HCT116 (cell line): ENCODE measurements at regions not wholly inside any gene's neighbourhood (a gene's known extent, or its start where the extent isn't known, plus 50 kb on each side); places are given as distances from the start of the nearest gene placed in this dataset.

Experiments used
- ATAC-seq: fragments of 200-7000 bp; cut with Tn5 transposase; 2 replicates; pipeline ENCODE4 v1.9.1; 2020; ENCODE audit warnings: mild to moderate bottlenecking, moderate library complexity
- BruUV-seq: library from RNA; stranded (reverse); fragments of 400-500 nt; replicated peaks from 2 replicates; lab custom pipeline; 2021; lab: Mats Ljungman, UMichigan
- CTCF ChIA-PET: fragments of 300-600 bp; sonication (Branson Sonifier 250); formaldehyde crosslinking; loops from one replicate; lab custom pipeline; 2021; ENCODE audit warnings: antibody characterized with exemption; lab: Charles Lee
- POLR2A ChIA-PET: fragments of 300-600, 350-600 bp; sonication (Branson Sonifier 250); formaldehyde crosslinking; loops from one replicate; lab custom pipeline; 2021; ENCODE audit warnings: antibody characterized with exemption; lab: Charles Lee
- RAD21 ChIA-PET, 2 experiments: fragments of 300-600 bp; sonication (Branson Sonifier 250); formaldehyde crosslinking; loops; one replicate each; lab custom pipeline; 2023; ENCODE audit warnings: low total read pairs in 2 of 2; ENCODE audit not compliant: uncharacterized antibody in 2 of 2, unreplicated experiment in 2 of 2, low non-redundant PET in 1 of 2; lab: Charles Lee
- DNase-seq: peaks from one replicate; pipeline ENCODE4 v3.0.0-alpha.2; 2010; ENCODE audit warnings: low read depth, low spot score
- H2AFZ ChIP-seq: fragments of 200-600 bp; shearing (Covaris generic), sonication (generic); 2 replicates; pipeline ENCODE4 v1.6.1; 2017; ENCODE audit warnings: low read depth, mixed run types, mixed read lengths, antibody characterized with exemption, low read length; ENCODE audit not compliant: poor library complexity, severe bottlenecking
- H3K27ac ChIP-seq: 2 replicates; pipeline ENCODE4 v1.5.1; 2012; ENCODE audit warnings: low read depth, low read length
- H3K27me3 ChIP-seq: fragments of 200-600 bp; sonication (generic); 2 replicates; pipeline ENCODE4 v1.6.1; 2016; ENCODE audit warnings: mixed run types, low read length, mixed read lengths; ENCODE audit not compliant: insufficient read depth
- H3K36me3 ChIP-seq, 2 experiments: fragments of 200-500 bp in 1 of 2; fragments of 200-600 bp in 1 of 2; sonication (Bioruptor generic) in 1 of 2; sonication (generic) in 1 of 2; 2 replicates each; pipeline versions ENCODE4 v1.5.1 to v1.6.1; 2014 to 2016; ENCODE audit warnings: low read length in 2 of 2, inconsistent platforms in 1 of 2, mixed read lengths in 1 of 2, mixed run types in 1 of 2; ENCODE audit not compliant: insufficient read depth in 2 of 2, control insufficient read depth in 1 of 2
- H3K4me1 ChIP-seq, 2 experiments: fragments of 200-600 bp in 1 of 2; sonication (generic) in 1 of 2; 2 replicates each; pipeline versions ENCODE4 v1.5.1 to v1.6.1; 2012 to 2017; ENCODE audit warnings: low read length in 2 of 2, inconsistent platforms in 1 of 2, mild to moderate bottlenecking in 1 of 2, mixed read lengths in 1 of 2, mixed run types in 1 of 2, moderate library complexity in 1 of 2; ENCODE audit not compliant: insufficient read depth in 2 of 2, control insufficient read depth in 1 of 2
- H3K4me2 ChIP-seq: fragments of 200-600 bp; sonication (generic); 2 replicates; pipeline ENCODE4 v1.6.1; 2017; ENCODE audit warnings: mixed run types, low read length, mixed read lengths
- H3K4me3 ChIP-seq, 2 experiments: fragments of 200-600 bp in 1 of 2; sonication (generic) in 1 of 2; replicated peaks in 1 of 2; 2 replicates each; pipeline ENCODE4 v1.5.1; 2011 to 2016; ENCODE audit warnings: low read length in 2 of 2, control low read depth in 1 of 2, low read depth in 1 of 2, mild to moderate bottlenecking in 1 of 2, mixed read lengths in 1 of 2, mixed run types in 1 of 2
- H3K79me2 ChIP-seq: fragments of 200-600 bp; sonication (generic); 2 replicates; pipeline ENCODE4 v1.6.1; 2017; ENCODE audit warnings: mild to moderate bottlenecking, mixed run types, low read length, moderate library complexity, mixed read lengths; ENCODE audit not compliant: insufficient read depth
- H3K9ac ChIP-seq: fragments of 200-600 bp; sonication (generic); 2 replicates; pipeline ENCODE4 v1.6.1; 2016; ENCODE audit warnings: low read length, mixed read lengths
- H3K9me2 ChIP-seq: fragments of 200-600 bp; sonication (generic), shearing (Covaris generic); 2 replicates; pipeline ENCODE4 v1.6.1; 2017; ENCODE audit warnings: mixed run types, mild to moderate bottlenecking, moderate library complexity; ENCODE audit not compliant: insufficient read depth
- H3K9me3 ChIP-seq, 2 experiments: fragments of 200-500 bp in 1 of 2; fragments of 200-600 bp in 1 of 2; sonication (Bioruptor generic) in 1 of 2; sonication (generic) in 1 of 2; 2 replicates each; pipeline ENCODE4 v1.6.1; 2014 to 2017; ENCODE audit warnings: low read length in 2 of 2, mixed read lengths in 2 of 2, inconsistent platforms in 1 of 2, low read depth in 1 of 2, mild to moderate bottlenecking in 1 of 2, mixed run types in 1 of 2, moderate library complexity in 1 of 2; ENCODE audit not compliant: control insufficient read depth in 1 of 2, insufficient read depth in 1 of 2
- H4K20me1 ChIP-seq: fragments of 200-600 bp; sonication (generic), shearing (Covaris generic); 2 replicates; pipeline ENCODE4 v1.6.1; 2017; ENCODE audit warnings: mixed run types, mild to moderate bottlenecking, moderate library complexity; ENCODE audit not compliant: insufficient read depth
- CEBPB ChIP-seq: IDR thresholded peaks from 2 replicates; pipeline ENCODE4 v1.6.1; 2012; ENCODE audit warnings: low read depth
- CTCF ChIP-seq, 3 experiments: fragments of 200-600 bp in 1 of 3; sonication (generic) in 1 of 3; IDR thresholded peaks in 2 of 3; conservative IDR thresholded peaks in 1 of 3; 2 replicates each; pipeline ENCODE4 v1.5.1; 2012 to 2017; ENCODE audit warnings: low read depth in 2 of 3, low read length in 2 of 3, antibody characterized with exemption in 1 of 3, borderline replicate concordance in 1 of 3, control low read depth in 1 of 3, mild to moderate bottlenecking in 1 of 3, mixed read lengths in 1 of 3, mixed run types in 1 of 3, moderate library complexity in 1 of 3; ENCODE audit not compliant: insufficient read depth in 1 of 3
- EGR1 ChIP-seq: IDR thresholded peaks from 2 replicates; pipeline ENCODE4 v1.6.1; 2012; ENCODE audit warnings: low read depth
- ELF1 ChIP-seq: IDR thresholded peaks from 2 replicates; pipeline ENCODE4 v1.6.1; 2012; ENCODE audit warnings: low read depth, borderline replicate concordance
- EZH2 ChIP-seq: fragments of 200-600 bp; sonication (generic); IDR thresholded peaks from 2 replicates; pipeline ENCODE4 v1.6.1; 2017; ENCODE audit warnings: antibody characterized with exemption, mixed run types
- FOSL1 ChIP-seq: IDR thresholded peaks from 2 replicates; pipeline ENCODE4 v1.6.1; 2012; ENCODE audit warnings: low read depth
- MAX ChIP-seq: IDR thresholded peaks from 2 replicates; pipeline ENCODE4 v1.6.1; 2012
- POLR2AphosphoS5 ChIP-seq: IDR thresholded peaks from 2 replicates; pipeline ENCODE4 v1.6.1; 2011; ENCODE audit warnings: mild to moderate bottlenecking, low read depth, low read length, moderate library complexity
- REST ChIP-seq: IDR thresholded peaks from 2 replicates; pipeline ENCODE4 v1.6.1; 2012; ENCODE audit warnings: low read depth
- SIN3A ChIP-seq: IDR thresholded peaks from 2 replicates; pipeline ENCODE4 v1.6.1; 2012; ENCODE audit warnings: low read depth
- SP1 ChIP-seq: IDR thresholded peaks from 2 replicates; pipeline ENCODE4 v1.6.1; 2012; ENCODE audit warnings: low read depth
- SRF ChIP-seq: IDR thresholded peaks from 2 replicates; pipeline ENCODE4 v1.6.1; 2012; ENCODE audit warnings: low read depth
- TCF7L2 ChIP-seq: IDR thresholded peaks from 2 replicates; pipeline ENCODE4 v1.7.0; 2011; ENCODE audit warnings: borderline replicate concordance, inconsistent platforms; ENCODE audit not compliant: insufficient read depth, insufficient read length; ENCODE audit errors: extremely low read depth
- YY1 ChIP-seq: IDR thresholded peaks from 2 replicates; pipeline ENCODE4 v1.6.1; 2011; ENCODE audit warnings: low read length, low read depth, moderate library complexity, mild to moderate bottlenecking; ENCODE audit not compliant: insufficient replicate concordance; ENCODE audit errors: extremely low read depth
- ZFX ChIP-seq: fragments of 450-650 bp; IDR thresholded peaks from 2 replicates; pipeline ENCODE4 v1.6.1; 2017
- intact Hi-C: fragments of 100-400 bp; cut with micrococcal nuclease; formaldehyde crosslinking; loops from 2 replicates; pipeline ENCODE4 v1.10.0; 2022
- TF ChIP-seq, protein P1 (sequence below): IDR thresholded peaks from 2 replicates; pipeline ENCODE4 v1.6.1; 2012
- TF ChIP-seq, protein P2 (sequence below): IDR thresholded peaks from 2 replicates; pipeline ENCODE4 v1.6.1; 2011; ENCODE audit warnings: mild to moderate bottlenecking, low read length, moderate library complexity; ENCODE audit not compliant: insufficient replicate concordance; ENCODE audit errors: extremely low read depth

GRCh38 chr21:28751176-28751575, 241.5 kb downstream of the LTN1 start:
- H3K36me3 ChIP-seq = no peaks in the 10 kb centered on the region

More at GRCh38 chr21:28751176-28751575, 241.5 kb downstream of the LTN1 start:
- no peak for TF ChIP-seq FOSL1
- TF ChIP-seq ZFX = no peak
- TF ChIP-seq REST = no peak
- no peak for TF ChIP-seq POLR2AphosphoS5
- TF ChIP-seq SIN3A = no peak
- TF ChIP-seq ELF1 = no peak
- no peak for TF ChIP-seq TCF7L2
- TF ChIP-seq CEBPB = no peak
- TF ChIP-seq EGR1 = no peak
- TF ChIP-seq, protein P1, sequence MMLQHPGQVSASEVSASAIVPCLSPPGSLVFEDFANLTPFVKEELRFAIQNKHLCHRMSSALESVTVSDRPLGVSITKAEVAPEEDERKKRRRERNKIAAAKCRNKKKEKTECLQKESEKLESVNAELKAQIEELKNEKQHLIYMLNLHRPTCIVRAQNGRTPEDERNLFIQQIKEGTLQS = no peak
- TF ChIP-seq EZH2 = no peak
- no peak for TF ChIP-seq CTCF (IDR thresholded peaks at IDR 0.05 in 2 of 3, conservative IDR thresholded peaks at IDR 0.05 in 1 of 3; ENCODE audit: borderline replicate concordance in 1 of 3, insufficient read depth in 1 of 3, low read depth in 2 of 3, low read length in 2 of 3)
- TF ChIP-seq YY1 = no peak
- no peak for TF ChIP-seq MAX
- no peak for TF ChIP-seq SP1
- TF ChIP-seq, protein P2, sequence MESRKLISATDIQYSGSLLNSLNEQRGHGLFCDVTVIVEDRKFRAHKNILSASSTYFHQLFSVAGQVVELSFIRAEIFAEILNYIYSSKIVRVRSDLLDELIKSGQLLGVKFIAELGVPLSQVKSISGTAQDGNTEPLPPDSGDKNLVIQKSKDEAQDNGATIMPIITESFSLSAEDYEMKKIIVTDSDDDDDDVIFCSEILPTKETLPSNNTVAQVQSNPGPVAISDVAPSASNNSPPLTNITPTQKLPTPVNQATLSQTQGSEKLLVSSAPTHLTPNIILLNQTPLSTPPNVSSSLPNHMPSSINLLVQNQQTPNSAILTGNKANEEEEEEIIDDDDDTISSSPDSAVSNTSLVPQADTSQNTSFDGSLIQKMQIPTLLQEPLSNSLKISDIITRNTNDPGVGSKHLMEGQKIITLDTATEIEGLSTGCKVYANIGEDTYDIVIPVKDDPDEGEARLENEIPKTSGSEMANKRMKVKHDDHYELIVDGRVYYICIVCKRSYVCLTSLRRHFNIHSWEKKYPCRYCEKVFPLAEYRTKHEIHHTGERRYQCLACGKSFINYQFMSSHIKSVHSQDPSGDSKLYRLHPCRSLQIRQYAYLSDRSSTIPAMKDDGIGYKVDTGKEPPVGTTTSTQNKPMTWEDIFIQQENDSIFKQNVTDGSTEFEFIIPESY = no peak
- TF ChIP-seq SRF = no peak
- TF ChIP-seq, all 23 proteins: peak for 0
- Histone ChIP-seq H3K27me3 (no peaks in the 10 kb centered on the region), H3K4me2 (no peak overlapping the region), H3K27ac (no peak overlapping the region), H3K9me3 (no peaks in the 10 kb centered on the region), H3K9ac (no peak overlapping the region), H3K4me3 (no peak overlapping the region), H3K4me1 (no peaks in the 10 kb centered on the region), H3K9me2 (no peaks in the 10 kb centered on the region), H4K20me1 (no peaks in the 10 kb centered on the region), H2AFZ (no peak overlapping the region), H3K79me2 (no peaks in the 10 kb centered on the region)
- no peak for DNase-seq
- RAD21 ChIA-PET = no interaction called here
- CTCF ChIA-PET = no interaction called here
- POLR2A ChIA-PET = no interaction called here
- intact Hi-C loops = no loop called here
- ATAC-seq = no peak
- no TSS peak for BruUV-seq
